GM23248 (cell line): ENCODE measurements at regions not wholly inside any gene's neighbourhood (a gene's known extent, or its start where the extent isn't known, plus 50 kb on each side); places are given as distances from the start of the nearest gene placed in this dataset.

ENCODE experiments used
- DNase-seq: peaks from one replicate; pipeline ENCODE4 v3.0.0-alpha.2; 2015
- H2AFZ ChIP-seq: fragments of 200-600 bp; sonication (generic); 2 replicates; pipeline ENCODE4 v1.6.1; 2016; ENCODE audit warnings: antibody characterized with exemption
- H3F3A ChIP-seq: fragments of 200-600 bp; sonication (generic); 2 replicates; pipeline ENCODE4 v1.6.1; 2016; ENCODE audit warnings: mild to moderate bottlenecking, antibody characterized with exemption, mixed run types; ENCODE audit not compliant: insufficient read depth
- H3K27ac ChIP-seq: fragments of 200-600 bp; sonication (generic); 2 replicates; pipeline ENCODE4 v1.5.1; 2016; ENCODE audit warnings: mild to moderate bottlenecking
- H3K27me3 ChIP-seq: fragments of 200-600 bp; sonication (generic); replicated peaks from 2 replicates; pipeline ENCODE4 v1.6.1; 2016; ENCODE audit warnings: mild to moderate bottlenecking; ENCODE audit not compliant: insufficient read depth
- H3K36me3 ChIP-seq: fragments of 200-600 bp; sonication (generic); 2 replicates; pipeline ENCODE4 v1.6.1; 2016; ENCODE audit warnings: low read depth, mild to moderate bottlenecking
- H3K4me1 ChIP-seq: fragments of 200-600 bp; sonication (generic); 2 replicates; pipeline ENCODE4 v1.6.1; 2016; ENCODE audit warnings: mild to moderate bottlenecking; ENCODE audit not compliant: insufficient read depth
- H3K4me2 ChIP-seq: fragments of 200-600 bp; sonication (generic); one replicate; pipeline ENCODE4 v1.6.1; 2016; ENCODE audit warnings: mild to moderate bottlenecking; ENCODE audit not compliant: unreplicated experiment
- H3K4me3 ChIP-seq: fragments of 200-600 bp; sonication (generic); 2 replicates; pipeline ENCODE4 v1.5.1; 2016; ENCODE audit warnings: mild to moderate bottlenecking
- H3K79me2 ChIP-seq: fragments of 200-600 bp; sonication (generic); 2 replicates; pipeline ENCODE4 v1.6.1; 2016; ENCODE audit warnings: mild to moderate bottlenecking; ENCODE audit not compliant: insufficient read depth
- H3K9ac ChIP-seq: fragments of 200-600 bp; sonication (generic); 2 replicates; pipeline ENCODE4 v1.6.1; 2016; ENCODE audit warnings: mild to moderate bottlenecking
- H3K9me2 ChIP-seq: fragments of 200-600 bp; sonication (generic); 2 replicates; pipeline ENCODE4 v1.6.1; 2016; ENCODE audit warnings: mixed run types, mild to moderate bottlenecking, moderate library complexity; ENCODE audit not compliant: insufficient read depth
- H3K9me3 ChIP-seq: fragments of 200-600 bp; sonication (generic); one replicate; pipeline ENCODE4 v1.6.1; 2017; ENCODE audit warnings: low read depth
- H4K20me1 ChIP-seq: fragments of 200-600 bp; sonication (generic); 2 replicates; pipeline ENCODE4 v1.6.0; 2016; ENCODE audit not compliant: insufficient read depth
- EZH2 ChIP-seq: fragments of 200-600 bp; sonication (generic); IDR thresholded peaks from 2 replicates; pipeline ENCODE4 v1.6.1; 2018; ENCODE audit warnings: antibody characterized with exemption, mild to moderate bottlenecking; ENCODE audit not compliant: insufficient read depth, poor library complexity, severe bottlenecking
- EZH2phosphoT487 ChIP-seq: fragments of 200-600 bp; sonication (generic); IDR thresholded peaks from 2 replicates; pipeline ENCODE4 v1.6.1; 2018; ENCODE audit warnings: antibody characterized with exemption, moderate library complexity, mild to moderate bottlenecking, low read depth; ENCODE audit not compliant: insufficient read depth
- WGBS, 2 experiments: methylation state at CpG; one replicate each; pipeline ENCODE4 v1.1.6; 2015 to 2017; ENCODE audit warnings: low lambda C conversion rate in 2 of 2, low coverage in 1 of 2; ENCODE audit errors: missing lambda C conversion rate in 2 of 2; 5-methylcytosine and 5-hydroxymethylcytosine counted together
- in situ Hi-C: fragments of 300-500 bp; cut with MboI; formaldehyde crosslinking; loops from 2 replicates; pipeline ENCODE4 v1.15.0; 2020

DNA sequence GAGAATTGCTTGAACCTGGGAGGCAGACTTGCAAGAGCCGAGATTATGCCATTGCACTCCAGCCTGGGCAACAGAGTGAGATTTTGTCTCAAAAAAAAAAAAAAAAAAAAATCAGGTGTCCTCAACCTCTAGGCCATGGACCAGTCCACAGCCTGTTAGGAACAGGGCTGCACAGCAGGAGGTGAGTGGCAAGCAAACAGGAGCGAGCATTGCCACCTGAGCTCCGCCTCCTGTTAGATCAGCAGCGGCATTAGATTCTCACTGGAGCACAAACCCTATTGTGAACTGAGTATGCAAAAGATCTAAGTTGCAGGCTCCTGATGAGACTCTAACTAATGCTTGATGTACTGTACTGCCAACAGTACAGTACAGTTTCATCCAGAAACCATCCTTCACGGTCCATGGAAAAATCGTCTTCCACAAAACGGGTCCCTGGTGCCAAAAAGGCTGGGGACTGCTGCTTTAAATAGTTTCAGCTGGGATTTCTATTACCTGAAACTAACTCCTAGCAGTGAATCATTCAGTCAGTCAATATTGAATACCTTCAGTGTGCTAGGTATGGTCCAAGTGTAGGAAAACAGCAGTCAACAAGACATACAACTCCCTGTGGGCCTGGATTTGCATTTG lies 56.3 kb upstream of the DHX40 start:
- Histone ChIP-seq H3K4me1 (peaks cover 17% of the 10 kb centered on the region), H3K9me3 (no peaks in the 10 kb centered on the region), H3K4me3 (no peak overlapping the region), H3K27ac (no peak overlapping the region), H3K9me2 (no peaks in the 10 kb centered on the region), H3F3A (no peaks in the 10 kb centered on the region), H3K27me3 (no peaks in the 10 kb centered on the region), H3K79me2 (no peaks in the 10 kb centered on the region), H3K9ac (no peak overlapping the region), H4K20me1 (no peaks in the 10 kb centered on the region), H3K36me3 (no peaks in the 10 kb centered on the region), H3K4me2 (no peak overlapping the region), H2AFZ (no peak overlapping the region)
- no peak for DNase-seq
- no peak for TF ChIP-seq EZH2
- no peak for TF ChIP-seq EZH2phosphoT487
- WGBS, 2 experiments, result 67 to 69% methylated on average over 7 of the region's 7 CpGs
- in situ Hi-C loops, result no loop called here

- no peaks in the 10 kb centered on the region for H3K9me3 ChIP-seq
- in situ Hi-C loops, result no loop called here
Measured at GRCh38 chr17:59510611-59511010, 54.8 kb upstream of the DHX40 start.

GRCh38 chr17:59511726-59512125 lies 53.7 kb upstream of the DHX40 start:
- Histone ChIP-seq H3K27ac (no peak overlapping the region), H3F3A (no peaks in the 10 kb centered on the region), H3K9me2 (no peaks in the 10 kb centered on the region), H3K4me2 (no peak overlapping the region), H3K9ac (no peak overlapping the region), H3K27me3 (no peaks in the 10 kb centered on the region), H3K9me3 (no peaks in the 10 kb centered on the region), H3K4me1 (peaks cover 8% of the 10 kb centered on the region; the same call in 1 of the 2 replicates), H4K20me1 (no peaks in the 10 kb centered on the region), H3K36me3 (no peaks in the 10 kb centered on the region), H3K79me2 (no peaks in the 10 kb centered on the region), H3K4me3 (no peak overlapping the region), H2AFZ (no peak overlapping the region)
- TF ChIP-seq EZH2phosphoT487 (no peak), EZH2 (no peak)
- in situ Hi-C loops, result no loop called here
- DNase-seq, result no peak

More at GRCh38 chr17:59510611-59511010, 54.8 kb upstream of the DHX40 start:
- Histone ChIP-seq H4K20me1 (no peaks in the 10 kb centered on the region), H3K27ac (no peak overlapping the region), H3K9me2 (no peaks in the 10 kb centered on the region), H3K79me2 (no peaks in the 10 kb centered on the region), H3K9ac (no peak overlapping the region), H2AFZ (no peak overlapping the region), H3K4me1 (peaks cover 14% of the 10 kb centered on the region), H3K4me3 (no peak overlapping the region), H3K36me3 (no peaks in the 10 kb centered on the region), H3K27me3 (no peaks in the 10 kb centered on the region), H3F3A (no peaks in the 10 kb centered on the region), H3K4me2 (no peak overlapping the region)
- TF ChIP-seq EZH2 (no peak), EZH2phosphoT487 (no peak)
- WGBS, 2 experiments, result 78 to 82% methylated on average over 2 of the region's 2 CpGs
- no peak for DNase-seq

GRCh38 chr17:59512844-59513385 lies 52.5 kb upstream of the DHX40 start:
- H3K36me3 ChIP-seq, result no peaks in the 10 kb centered on the region
- DNase-seq, result no peak
- no peak overlapping the region for H2AFZ ChIP-seq
- H3K27ac ChIP-seq, result no peak overlapping the region
- WGBS, 2 experiments, result 84 to 86% methylated on average over 6 of the region's 6 CpGs
- H3K4me3 ChIP-seq, result no peak overlapping the region
- no peaks in the 10 kb centered on the region for H3F3A ChIP-seq
- in situ Hi-C loops, result no loop called here
- no peak overlapping the region for H3K4me2 ChIP-seq
- no peaks in the 10 kb centered on the region for H3K9me3 ChIP-seq
- no peak overlapping the region for H3K9ac ChIP-seq
- no peaks in the 10 kb centered on the region for H3K9me2 ChIP-seq
- H3K79me2 ChIP-seq, result no peaks in the 10 kb centered on the region
- H4K20me1 ChIP-seq, result no peaks in the 10 kb centered on the region
- H3K27me3 ChIP-seq, result no peaks in the 10 kb centered on the region
- H3K4me1 ChIP-seq, result no peaks in the 10 kb centered on the region
- TF ChIP-seq EZH2, result no peak
- TF ChIP-seq EZH2phosphoT487, result no peak
